Skeletal muscle tissue (tissue), 3 donors: ENCODE measurements at regions not wholly inside any gene's neighbourhood (a gene's known extent, or its start where the extent isn't known, plus 50 kb on each side); places are given as distances from the start of the nearest gene placed in this dataset.

Experiments
- H3K27ac ChIP-seq: one replicate; pipeline ENCODE4 v1.7.0; 2013; ENCODE audit warnings: mild to moderate bottlenecking, low read depth, low read length, inconsistent platforms
- H3K27me3 ChIP-seq, 3 donors: one replicate each; pipeline ENCODE4 v1.7.0; 2013; ENCODE audit warnings: low read length in 3 of 3; ENCODE audit not compliant: control insufficient read depth in 3 of 3, insufficient read depth in 3 of 3
- H3K36me3 ChIP-seq, 3 donors: one replicate each; pipeline ENCODE4 v1.7.0; 2013; ENCODE audit warnings: low read length in 3 of 3; ENCODE audit not compliant: control insufficient read depth in 3 of 3, insufficient read depth in 3 of 3
- H3K4me1 ChIP-seq, 3 donors: one replicate each; pipeline ENCODE4 v1.7.0; 2013; ENCODE audit warnings: low read length in 3 of 3, mild to moderate bottlenecking in 3 of 3; ENCODE audit not compliant: control insufficient read depth in 3 of 3, insufficient read depth in 3 of 3
- H3K4me3 ChIP-seq, 3 donors: one replicate each; pipeline ENCODE4 v1.7.0; 2013; ENCODE audit warnings: low read length in 3 of 3
- H3K9ac ChIP-seq, 3 donors: one replicate each; pipeline ENCODE4 v1.7.0; 2013; ENCODE audit warnings: low read length in 3 of 3, mild to moderate bottlenecking in 3 of 3, moderate library complexity in 2 of 3, low read depth in 1 of 3
- H3K9me3 ChIP-seq, 3 donors: one replicate each; pipeline ENCODE4 v1.7.0; 2013; ENCODE audit warnings: low read length in 3 of 3; ENCODE audit not compliant: control insufficient read depth in 3 of 3
- donor health status: Osteomylitis.

DNA sequence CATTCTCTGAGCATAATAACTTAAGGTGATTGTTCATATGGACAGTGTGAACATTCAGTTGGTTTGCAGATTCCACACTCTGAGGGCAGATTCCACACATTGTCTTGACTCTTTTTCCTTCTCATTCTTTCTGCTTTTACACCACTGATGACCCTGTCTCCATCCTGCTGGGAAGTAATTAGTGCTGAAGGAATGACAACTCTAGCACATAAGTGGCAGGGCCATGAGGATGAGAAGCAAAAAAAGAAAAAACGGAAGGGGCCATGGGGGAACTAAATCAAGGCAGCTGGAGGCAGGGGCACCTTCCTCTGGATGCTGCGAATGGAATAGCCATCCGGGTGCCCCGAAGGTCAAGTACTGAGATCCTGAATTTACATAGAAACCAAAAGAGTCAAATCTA, 944.0 kb downstream of the KCNJ2 start:
- H3K4me3 ChIP-seq, result no peak overlapping the region
- no peaks in the 10 kb centered on the region for H3K9me3 ChIP-seq
- no peak overlapping the region for H3K27ac ChIP-seq
- no peaks in the 10 kb centered on the region for H3K4me1 ChIP-seq
- H3K36me3 ChIP-seq, result no peaks in the 10 kb centered on the region
- no peaks in the 10 kb centered on the region for H3K27me3 ChIP-seq
- no peak overlapping the region for H3K9ac ChIP-seq

DNA sequence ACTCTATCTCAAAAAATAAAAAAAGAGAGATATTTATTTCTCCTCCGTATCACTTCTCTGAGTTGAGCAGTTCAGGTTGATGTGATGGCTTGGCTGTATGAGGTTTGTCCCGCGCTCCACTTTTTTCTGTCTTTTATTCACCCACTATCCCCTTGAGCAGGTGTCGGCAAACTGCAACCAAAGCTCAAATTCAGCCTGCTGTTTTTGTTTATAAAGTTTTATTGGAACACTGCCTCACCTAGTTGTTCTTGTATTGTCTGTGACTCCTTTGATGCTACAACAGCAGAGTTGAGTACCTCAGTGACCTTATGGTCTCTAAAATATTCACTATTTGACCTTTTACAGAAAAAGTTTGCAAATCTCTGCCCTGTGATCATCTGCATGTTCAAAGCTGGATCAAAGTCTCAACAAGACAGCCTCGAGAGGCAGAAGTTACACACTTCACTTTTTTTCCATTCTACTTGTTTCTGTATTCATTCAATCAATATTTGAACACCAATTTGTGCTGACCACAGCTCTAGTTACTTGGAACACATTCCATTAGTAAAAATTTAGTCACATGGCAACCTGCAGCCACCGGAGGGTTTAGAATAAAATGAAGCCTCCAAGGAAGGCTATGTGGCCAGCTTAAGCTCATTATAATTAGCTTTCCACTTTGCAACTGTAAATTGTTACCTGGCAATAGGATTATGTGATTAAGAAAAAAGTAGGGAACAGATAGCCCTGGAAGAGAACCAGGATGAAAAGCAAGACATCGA, 945.8 kb downstream of the KCNJ2 start:
- Histone ChIP-seq H3K4me3 (no peak overlapping the region), H3K9me3 (no peaks in the 10 kb centered on the region), H3K27ac (no peak overlapping the region), H3K27me3 (no peaks in the 10 kb centered on the region), H3K9ac (no peak overlapping the region), H3K4me1 (no peaks in the 10 kb centered on the region), H3K36me3 (no peaks in the 10 kb centered on the region)

- no peak overlapping the region for H3K27ac ChIP-seq
- no peaks in the 10 kb centered on the region for H3K9me3 ChIP-seq
- no peaks in the 10 kb centered on the region for H3K4me1 ChIP-seq
- H3K36me3 ChIP-seq, result no peaks in the 10 kb centered on the region
- no peaks in the 10 kb centered on the region for H3K27me3 ChIP-seq
- no peak overlapping the region for H3K9ac ChIP-seq
- no peak overlapping the region for H3K4me3 ChIP-seq
Observed at GRCh38 chr17:71115669-71115972, 946.3 kb downstream of the KCNJ2 start.

GRCh38 chr17:71117466-71117865, 948.1 kb downstream of the KCNJ2 start:
- no peak overlapping the region for H3K4me3 ChIP-seq
- H3K36me3 ChIP-seq, result no peaks in the 10 kb centered on the region
- H3K27me3 ChIP-seq, result no peaks in the 10 kb centered on the region
- H3K9ac ChIP-seq, result no peak overlapping the region
- no peak overlapping the region for H3K27ac ChIP-seq
- H3K4me1 ChIP-seq, result no peaks in the 10 kb centered on the region
- H3K9me3 ChIP-seq, result no peaks in the 10 kb centered on the region

GRCh38 chr17:71118039-71118438, 948.7 kb downstream of the KCNJ2 start:
- Histone ChIP-seq H3K9ac (no peak overlapping the region), H3K27ac (no peak overlapping the region), H3K27me3 (no peaks in the 10 kb centered on the region), H3K4me1 (no peaks in the 10 kb centered on the region), H3K4me3 (no peak overlapping the region), H3K36me3 (no peaks in the 10 kb centered on the region), H3K9me3 (no peaks in the 10 kb centered on the region)

DNA sequence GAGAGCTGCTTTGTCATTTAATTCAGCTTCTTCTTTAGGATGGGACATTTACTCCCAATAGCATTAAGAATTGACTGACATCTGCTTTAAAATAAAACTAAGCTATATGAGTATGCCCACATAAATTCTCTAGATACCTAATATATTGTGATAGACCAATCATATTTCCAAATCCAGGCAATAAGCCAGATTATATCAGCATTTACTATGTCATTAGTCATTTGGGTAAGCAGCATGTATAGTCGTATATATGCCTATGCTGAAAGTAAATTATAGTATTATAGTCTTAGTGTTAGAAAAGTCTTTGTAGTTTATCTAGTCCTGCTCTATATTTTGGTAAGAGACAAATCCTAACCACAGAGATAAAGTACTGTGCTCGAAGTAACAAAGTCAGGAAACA, 958.1 kb downstream of the KCNJ2 start:
- Histone ChIP-seq H3K4me3 (no peak overlapping the region), H3K4me1 (no peaks in the 10 kb centered on the region), H3K9ac (no peak overlapping the region), H3K27me3 (no peaks in the 10 kb centered on the region), H3K9me3 (no peaks in the 10 kb centered on the region), H3K36me3 (no peaks in the 10 kb centered on the region), H3K27ac (no peak overlapping the region)

- Histone ChIP-seq H3K9ac (no peak overlapping the region), H3K4me1 (peaks cover 0 to 3% (median 0%) of the 10 kb centered on the region in 3 donors), H3K36me3 (no peaks in the 10 kb centered on the region), H3K27me3 (no peaks in the 10 kb centered on the region), H3K9me3 (no peaks in the 10 kb centered on the region), H3K4me3 (no peak overlapping the region), H3K27ac (no peak overlapping the region)
Observed at GRCh38 chr17:71142333-71142732, 973.0 kb downstream of the KCNJ2 start.

GRCh38 chr17:71145486-71145885, 975.3 kb upstream of the SOX9 start:
- H3K4me1 ChIP-seq, result peaks cover 0 to 8% (median 5%) of the 10 kb centered on the region in 3 donors
- no peaks in the 10 kb centered on the region for H3K27me3 ChIP-seq
- no peak overlapping the region for H3K27ac ChIP-seq
- H3K4me3 ChIP-seq, result no peak overlapping the region
- H3K9ac ChIP-seq, result no peak overlapping the region
- H3K9me3 ChIP-seq, result no peaks in the 10 kb centered on the region
- no peaks in the 10 kb centered on the region for H3K36me3 ChIP-seq

DNA sequence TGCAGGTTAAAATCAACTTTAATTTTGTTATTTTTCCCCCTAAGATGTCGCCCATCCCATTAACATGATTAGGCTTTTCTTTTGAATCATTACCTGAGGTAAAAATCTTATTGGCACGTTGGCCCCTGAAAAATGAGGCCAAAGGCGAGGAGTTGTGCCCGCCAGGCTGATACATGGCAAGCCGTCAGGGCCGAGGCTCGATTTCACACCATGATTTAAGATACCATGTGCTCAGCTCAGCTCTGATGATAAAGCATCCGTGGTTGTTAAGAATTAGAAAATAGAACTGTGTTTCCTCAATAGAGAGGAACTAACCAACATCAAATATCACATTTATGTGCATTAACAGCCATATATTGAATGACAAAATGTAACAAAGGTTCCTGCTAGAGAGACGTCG, 972.9 kb upstream of the SOX9 start:
- no peaks in the 10 kb centered on the region for H3K27me3 ChIP-seq
- H3K9me3 ChIP-seq, result no peaks in the 10 kb centered on the region
- no peak overlapping the region for H3K27ac ChIP-seq
- H3K4me1 ChIP-seq, result peaks cover 0 to 8% (median 5%) of the 10 kb centered on the region in 3 donors
- H3K36me3 ChIP-seq, result no peaks in the 10 kb centered on the region
- H3K4me3 ChIP-seq, result no peak overlapping the region
- H3K9ac ChIP-seq, result no peak overlapping the region

DNA sequence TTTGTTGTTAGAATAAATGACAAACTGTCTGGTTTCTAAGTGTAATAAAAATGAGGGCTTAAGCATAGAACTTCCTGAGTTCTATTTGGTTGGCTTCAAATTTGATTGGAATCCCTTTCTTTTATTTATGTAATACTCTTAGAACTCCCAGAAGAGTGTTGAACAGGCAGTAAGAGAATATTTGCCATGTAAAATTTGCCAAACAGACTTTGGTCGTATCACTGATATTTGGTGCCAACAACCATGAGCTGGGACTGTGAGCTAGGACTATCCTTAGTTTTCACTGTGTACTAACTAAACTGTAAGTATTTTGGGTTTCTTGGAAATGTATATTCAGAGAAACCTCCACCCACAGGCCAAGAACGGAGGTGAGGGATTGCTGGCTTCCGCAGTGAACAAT, 971.2 kb upstream of the SOX9 start:
- Histone ChIP-seq H3K27ac (no peak overlapping the region), H3K27me3 (no peaks in the 10 kb centered on the region), H3K9me3 (no peaks in the 10 kb centered on the region), H3K36me3 (no peaks in the 10 kb centered on the region), H3K4me3 (no peak overlapping the region), H3K9ac (no peak overlapping the region), H3K4me1 (peaks cover 0 to 8% (median 5%) of the 10 kb centered on the region in 3 donors)
